Upper lobe of left lung (tissue), 6 donors: ENCODE measurements at regions not wholly inside any gene's neighbourhood (a gene's known extent, or its start where the extent isn't known, plus 50 kb on each side); places are given as distances from the start of the nearest gene placed in this dataset.

Source experiments
- ATAC-seq, 2 donors: fragments of 200-7000 bp; cut with Tn5 transposase; one replicate each; pipeline ENCODE4 v1.9.1; 2022; ENCODE audit warnings: mild to moderate bottlenecking in 2 of 2, moderate library complexity in 2 of 2; ENCODE audit not compliant: low FRiP score in 2 of 2
- DNase-seq, 2 donors: peaks; one replicate each; pipeline ENCODE4 v3.0.0-alpha.2; 2019 to 2020
- H3K27ac ChIP-seq, 4 donors: fragments of 200-600 bp; sonication (generic); one replicate each; pipeline ENCODE4 v1.5.1; 2016 to 2019
- H3K27me3 ChIP-seq, 4 donors: fragments of 200-600 bp; sonication (generic); one replicate each; pipeline ENCODE4 v1.5.1; 2017 to 2019
- H3K36me3 ChIP-seq, 4 donors: fragments of 200-600 bp; sonication (generic); one replicate each; pipeline ENCODE4 v1.5.1; 2016 to 2019
- H3K4me1 ChIP-seq, 4 donors: fragments of 200-600 bp; sonication (generic); one replicate each; pipeline ENCODE4 v1.5.1; 2018 to 2019
- H3K4me3 ChIP-seq, 4 donors: fragments of 200-600 bp; sonication (generic); one replicate each; pipeline ENCODE4 v1.5.1; 2017 to 2019; ENCODE audit warnings: mild to moderate bottlenecking in 2 of 4, moderate library complexity in 1 of 4
- H3K9me3 ChIP-seq, 4 donors: fragments of 200-600 bp; sonication (generic); one replicate each; pipeline ENCODE4 v1.5.1; 2018 to 2019
- CTCF ChIP-seq, 6 experiments: fragments of 450-650 bp in 4 of 6; fragments of 200-600 bp in 2 of 6; sonication (generic) in 2 of 6; IDR thresholded peaks; one replicate each; pipeline ENCODE4 v1.5.1; 2016 to 2019; ENCODE audit warnings: antibody characterized with exemption in 6 of 6
- EP300 ChIP-seq, 4 donors: sonication (generic); formaldehyde crosslinking; IDR thresholded peaks; one replicate each; pipeline ENCODE4 v1.5.1; 2017; ENCODE audit warnings: antibody characterized with exemption in 4 of 4, control low read depth in 2 of 4
- POLR2A ChIP-seq, 4 donors: fragments of 450-650 bp; IDR thresholded peaks; one replicate each; pipeline ENCODE4 v1.5.1; 2016 to 2017; ENCODE audit warnings: antibody characterized with exemption in 4 of 4, mild to moderate bottlenecking in 2 of 4
- POLR2AphosphoS5 ChIP-seq, 2 donors: sonication (generic); formaldehyde crosslinking; IDR thresholded peaks; one replicate each; pipeline ENCODE4 v1.5.1; 2017; ENCODE audit warnings: antibody characterized with exemption in 2 of 2
- WGBS, 2 donors: methylation state at CpG; one replicate each; pipeline ENCODE4 v1.1.5; 2017 to 2018; 5-methylcytosine and 5-hydroxymethylcytosine counted together
- donor health status: DM: no; HTN: no; CAD: no; lungs with moderate emphysema.
- donor health status: DM: no; HTN: yes; CAD: no; lungs with severe emphysema.

DNA sequence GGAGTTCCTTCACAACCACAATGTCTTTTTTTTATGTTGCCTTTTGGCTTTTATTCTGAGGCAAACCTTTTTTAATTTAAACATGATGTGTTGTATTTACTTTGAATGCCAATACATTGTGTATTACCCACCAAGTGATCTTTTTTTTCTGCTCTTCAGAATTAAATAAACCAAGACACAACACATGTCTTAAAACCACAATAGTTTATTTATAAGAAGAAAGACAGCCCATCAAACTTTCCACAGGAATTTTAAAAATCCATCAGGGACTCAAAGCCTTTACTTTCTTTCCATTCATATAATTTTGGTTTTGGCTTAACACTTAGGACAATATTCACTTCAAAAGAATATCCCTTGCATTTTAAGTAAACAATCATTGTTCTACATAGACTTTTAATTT lies 321.8 kb upstream of the MEF2C start:
- no peaks in the 10 kb centered on the region for H3K36me3 ChIP-seq
- H3K4me3 ChIP-seq = no peak overlapping the region
- DNase-seq (no peak), ATAC-seq (no peak)
- H3K27me3 ChIP-seq = no peaks in the 10 kb centered on the region
- H3K4me1 ChIP-seq = no peaks in the 10 kb centered on the region
- peaks cover 0 to 7% (median 0%) of the 10 kb centered on the region in 4 donors for H3K9me3 ChIP-seq
- TF ChIP-seq EP300 (IDR thresholded peaks at IDR 0.05) (no peak), POLR2AphosphoS5 (IDR thresholded peaks at IDR 0.05) (no peak), CTCF (IDR thresholded peaks at IDR 0.05) (no peak), POLR2A (IDR thresholded peaks at IDR 0.05) (no peak)
- H3K27ac ChIP-seq = no peak overlapping the region

- H3K4me3 ChIP-seq = no peak overlapping the region
- H3K27me3 ChIP-seq = no peaks in the 10 kb centered on the region
- no peaks in the 10 kb centered on the region for H3K4me1 ChIP-seq
- no peak for TF ChIP-seq CTCF (IDR thresholded peaks at IDR 0.05)
- no peak for TF ChIP-seq POLR2A (IDR thresholded peaks at IDR 0.05)
- TF ChIP-seq POLR2AphosphoS5 (IDR thresholded peaks at IDR 0.05) = no peak
- TF ChIP-seq EP300 (IDR thresholded peaks at IDR 0.05) = no peak
- no peak overlapping the region for H3K27ac ChIP-seq
- DNase-seq (no peak), ATAC-seq (no peak)
- H3K36me3 ChIP-seq = no peaks in the 10 kb centered on the region
- WGBS, 2 donors = 93 to 100% methylated on average over 2 of the region's 2 CpGs
- H3K9me3 ChIP-seq = peaks cover 0 to 16% (median 4%) of the 10 kb centered on the region in 4 donors
These were observed 320.6 kb upstream of the MEF2C start for GRCh38 chr5:89203611-89204010.

- 81 to 88% methylated on average over 2 of the region's 2 CpGs for WGBS, 2 donors
- Histone ChIP-seq H3K27ac (no peak overlapping the region), H3K4me1 (no peaks in the 10 kb centered on the region), H3K36me3 (no peaks in the 10 kb centered on the region), H3K27me3 (no peaks in the 10 kb centered on the region), H3K4me3 (no peak overlapping the region), H3K9me3 (peaks cover 0 to 23% (median 9%) of the 10 kb centered on the region in 4 donors)
- TF ChIP-seq POLR2AphosphoS5 (IDR thresholded peaks at IDR 0.05) = no peak
- no peak for TF ChIP-seq POLR2A (IDR thresholded peaks at IDR 0.05)
- no peak for TF ChIP-seq EP300 (IDR thresholded peaks at IDR 0.05)
- ATAC-seq (no peak), DNase-seq (no peak)
These were observed 317.9 kb upstream of the MEF2C start for GRCh38 chr5:89200899-89201298.

- no peaks in the 10 kb centered on the region for H3K27me3 ChIP-seq
- no peaks in the 10 kb centered on the region for H3K36me3 ChIP-seq
- H3K27ac ChIP-seq = no peak overlapping the region
- no peaks in the 10 kb centered on the region for H3K4me1 ChIP-seq
- no peak for ATAC-seq
- H3K9me3 ChIP-seq = peaks cover 0 to 23% (median 9%) of the 10 kb centered on the region in 4 donors
- no peak for DNase-seq
- 83 to 86% methylated on average over 2 of the region's 2 CpGs for WGBS, 2 donors
- TF ChIP-seq POLR2AphosphoS5 (IDR thresholded peaks at IDR 0.05) = no peak
- no peak for TF ChIP-seq EP300 (IDR thresholded peaks at IDR 0.05)
- TF ChIP-seq POLR2A (IDR thresholded peaks at IDR 0.05) = no peak
- TF ChIP-seq CTCF (IDR thresholded peaks at IDR 0.05) = no peak
- H3K4me3 ChIP-seq = no peak overlapping the region
These were observed 316.3 kb upstream of the MEF2C start for GRCh38 chr5:89199306-89199705.

GRCh38 chr5:89191374-89191773 lies 308.4 kb upstream of the MEF2C start:
- ATAC-seq = no peak
- TF ChIP-seq POLR2A (IDR thresholded peaks at IDR 0.05) = no peak
- TF ChIP-seq POLR2AphosphoS5 (IDR thresholded peaks at IDR 0.05) = no peak
- TF ChIP-seq CTCF (IDR thresholded peaks at IDR 0.05) = no peak
- TF ChIP-seq EP300 (IDR thresholded peaks at IDR 0.05) = no peak
- Histone ChIP-seq H3K27ac (no peak overlapping the region), H3K27me3 (no peaks in the 10 kb centered on the region), H3K4me1 (no peaks in the 10 kb centered on the region), H3K4me3 (no peak overlapping the region), H3K9me3 (no peaks in the 10 kb centered on the region), H3K36me3 (no peaks in the 10 kb centered on the region)
- DNase-seq = no peak
- 83 to 87% methylated on average over 2 of the region's 2 CpGs for WGBS, 2 donors
